Stomach (tissue), 8 donors: ENCODE measurements at regions not wholly inside any gene's neighbourhood (a gene's known extent, or its start where the extent isn't known, plus 50 kb on each side); places are given as distances from the start of the nearest gene placed in this dataset.

Experiments
- DNase-seq, 2 donors: peaks; one replicate each; pipeline versions ENCODE4 v3.0.0 to v3.0.0-alpha.2; 2013 to 2019
- H3K27ac ChIP-seq, 5 donors: fragments of 200-600 bp in 4 of 5; sonication (generic) in 4 of 5; one replicate each; pipeline ENCODE4 v1.5.1; 2013 to 2019; ENCODE audit warnings: mild to moderate bottlenecking in 1 of 5, moderate library complexity in 1 of 5
- H3K27me3 ChIP-seq, 3 donors: fragments of 200-600 bp; sonication (generic); one replicate each; pipeline ENCODE4 v1.5.1; 2017 to 2019; ENCODE audit warnings: mixed run types in 1 of 3
- H3K36me3 ChIP-seq, 4 donors: fragments of 200-600 bp; sonication (generic); 1 replicate in 3 of 4; 2 replicates in 1 of 4; pipeline ENCODE4 v1.5.1; 2016 to 2019
- H3K4me1 ChIP-seq, 4 donors: fragments of 200-600 bp; sonication (generic); one replicate each; pipeline ENCODE4 v1.5.1; 2016 to 2019
- H3K4me3 ChIP-seq, 4 donors: fragments of 200-600 bp; sonication (generic) in 3 of 4; one replicate each; pipeline ENCODE4 v1.5.1; 2016 to 2019; ENCODE audit warnings: mild to moderate bottlenecking in 1 of 4
- H3K9me3 ChIP-seq, 4 donors: fragments of 200-600 bp; sonication (generic); one replicate each; pipeline ENCODE4 v1.5.1; 2016 to 2019
- EP300 ChIP-seq: sonication (generic); formaldehyde crosslinking; IDR thresholded peaks from one replicate; pipeline ENCODE4 v1.6.1; 2017; ENCODE audit warnings: antibody characterized with exemption
- POLR2A ChIP-seq, 4 donors: fragments of 450-650 bp; IDR thresholded peaks; one replicate each; pipeline ENCODE4 v1.6.1; 2016; ENCODE audit warnings: antibody characterized with exemption in 4 of 4, control low read depth in 2 of 4, mild to moderate bottlenecking in 1 of 4, moderate library complexity in 1 of 4
- POLR2AphosphoS5 ChIP-seq, 3 donors: sonication (generic); formaldehyde crosslinking; IDR thresholded peaks; one replicate each; pipeline ENCODE4 v1.6.1; 2016; ENCODE audit warnings: antibody characterized with exemption in 3 of 3
- WGBS, 5 donors: extraction: QIAGEN DNeasy Blood & Tissue Kit in 3 of 5; methylation state at CpG; one replicate each; pipeline versions ENCODE4 v1.1.5 to v1.1.7; 2013 to 2018; 5-methylcytosine and 5-hydroxymethylcytosine counted together
- intact Hi-C: fragments of 100-400 bp; cut with DNase I; formaldehyde crosslinking; loops from one replicate; pipeline ENCODE4 v1.15.1; 2023; ENCODE audit warnings: low total_unique reads
- TF ChIP-seq, protein P1 (sequence below), 7 experiments: fragments of 450-650 bp in 4 of 7; fragments of 200-600 bp in 3 of 7; sonication (generic) in 3 of 7; IDR thresholded peaks; one replicate each; pipeline ENCODE4 v1.5.1; 2016 to 2019; ENCODE audit warnings: antibody characterized with exemption in 7 of 7, control low read depth in 2 of 7, mild to moderate bottlenecking in 1 of 7
- donor health status: healthy with polysubstance abuse.
- donor health status: Bipolar disorder and iron deficiency.
- donor health status: healthy.

DNA sequence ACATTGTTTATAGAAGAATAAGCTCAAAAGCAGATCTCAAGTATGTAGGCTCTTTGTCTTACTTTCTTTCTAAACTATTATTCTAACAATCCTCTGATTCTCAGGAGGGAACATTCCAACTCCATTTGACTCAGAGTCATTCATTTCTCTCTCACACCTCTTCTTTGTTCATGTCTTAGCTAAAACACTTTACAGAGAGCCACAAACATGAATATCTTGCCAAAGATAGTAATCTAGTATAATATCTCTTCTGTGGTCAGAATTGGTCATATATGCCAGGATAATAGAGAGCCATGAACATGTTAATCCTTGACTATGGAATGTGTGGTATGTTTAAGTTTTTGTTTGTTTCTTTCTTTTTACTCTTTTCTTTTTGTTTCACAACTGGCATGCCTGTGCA, 456.0 kb upstream of the PTCHD4 start:
- intact Hi-C loops, result no loop called here

DNA sequence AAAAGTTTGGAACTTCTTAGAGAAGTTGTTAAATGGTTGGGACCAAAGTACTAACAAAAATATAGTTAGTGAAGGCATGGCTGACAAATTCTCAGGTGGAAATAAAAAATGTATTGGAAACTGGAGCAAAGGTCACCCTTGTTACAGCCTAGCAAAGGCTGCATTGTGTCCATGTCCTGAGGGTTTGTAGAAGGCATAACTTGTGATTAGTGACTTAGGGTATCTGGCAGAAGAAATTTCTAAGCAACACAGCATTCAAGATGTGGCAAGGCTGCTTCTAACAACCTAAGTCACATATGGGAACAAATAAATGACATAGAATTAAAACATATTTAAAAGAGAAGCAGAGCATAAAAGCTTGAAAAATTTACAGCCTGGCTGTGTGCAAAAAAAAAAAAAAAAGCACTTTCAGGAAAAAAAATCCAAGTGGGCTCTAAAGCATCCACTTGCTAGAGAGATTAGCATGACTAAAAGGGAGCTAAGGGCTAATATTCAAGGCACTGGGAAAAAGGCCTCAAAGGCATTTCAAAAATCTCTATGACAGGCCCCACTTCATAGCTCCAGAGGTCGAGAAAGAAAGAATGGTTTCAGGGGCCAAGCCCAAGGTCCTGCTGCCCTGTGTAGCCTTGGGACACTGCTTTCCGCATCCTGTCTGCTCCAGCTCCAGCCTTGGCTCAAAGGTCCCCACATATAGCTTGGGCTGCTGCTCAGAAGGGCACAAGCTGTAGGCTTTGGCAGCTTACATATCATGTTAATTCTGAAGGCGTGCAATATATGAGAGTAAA, 453.2 kb upstream of the PTCHD4 start:
- intact Hi-C loops, result no loop called here

More for the DNA sequence above, 456.0 kb upstream of the PTCHD4 start:
- Histone ChIP-seq H3K4me1 (no peaks in the 10 kb centered on the region), H3K36me3 (no peaks in the 10 kb centered on the region), H3K4me3 (no peak overlapping the region), H3K9me3 (no peaks in the 10 kb centered on the region), H3K27me3 (no peaks in the 10 kb centered on the region), H3K27ac (no peak overlapping the region)
- TF ChIP-seq EP300, result no peak
- no peak for TF ChIP-seq POLR2A (IDR thresholded peaks at IDR 0.05)
- TF ChIP-seq POLR2AphosphoS5 (IDR thresholded peaks at IDR 0.05), result no peak
- TF ChIP-seq, protein P1, sequence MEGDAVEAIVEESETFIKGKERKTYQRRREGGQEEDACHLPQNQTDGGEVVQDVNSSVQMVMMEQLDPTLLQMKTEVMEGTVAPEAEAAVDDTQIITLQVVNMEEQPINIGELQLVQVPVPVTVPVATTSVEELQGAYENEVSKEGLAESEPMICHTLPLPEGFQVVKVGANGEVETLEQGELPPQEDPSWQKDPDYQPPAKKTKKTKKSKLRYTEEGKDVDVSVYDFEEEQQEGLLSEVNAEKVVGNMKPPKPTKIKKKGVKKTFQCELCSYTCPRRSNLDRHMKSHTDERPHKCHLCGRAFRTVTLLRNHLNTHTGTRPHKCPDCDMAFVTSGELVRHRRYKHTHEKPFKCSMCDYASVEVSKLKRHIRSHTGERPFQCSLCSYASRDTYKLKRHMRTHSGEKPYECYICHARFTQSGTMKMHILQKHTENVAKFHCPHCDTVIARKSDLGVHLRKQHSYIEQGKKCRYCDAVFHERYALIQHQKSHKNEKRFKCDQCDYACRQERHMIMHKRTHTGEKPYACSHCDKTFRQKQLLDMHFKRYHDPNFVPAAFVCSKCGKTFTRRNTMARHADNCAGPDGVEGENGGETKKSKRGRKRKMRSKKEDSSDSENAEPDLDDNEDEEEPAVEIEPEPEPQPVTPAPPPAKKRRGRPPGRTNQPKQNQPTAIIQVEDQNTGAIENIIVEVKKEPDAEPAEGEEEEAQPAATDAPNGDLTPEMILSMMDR (IDR thresholded peaks at IDR 0.05), result no peak
- DNase-seq, result no peak

DNA sequence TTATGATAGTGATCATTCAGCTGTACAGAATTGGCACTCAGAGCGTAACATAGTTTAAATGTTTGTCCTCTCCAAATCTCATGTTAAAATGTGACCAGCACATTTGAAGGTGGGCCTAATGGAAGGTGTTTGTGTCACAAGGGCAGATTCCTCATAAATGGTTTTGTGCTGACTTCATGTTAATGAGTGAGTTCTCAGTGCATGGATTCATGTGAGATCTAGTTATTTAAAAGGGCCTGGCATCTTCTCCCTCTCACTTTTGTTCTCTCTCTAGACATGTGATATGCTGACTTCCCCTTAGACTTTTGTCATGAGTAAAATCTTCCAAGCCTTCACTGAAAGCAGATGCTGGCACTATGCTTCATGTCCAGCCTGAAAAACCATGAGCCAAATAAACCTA, 452.4 kb upstream of the PTCHD4 start:
- no peak for DNase-seq
- Histone ChIP-seq H3K36me3 (no peaks in the 10 kb centered on the region), H3K4me3 (no peak overlapping the region), H3K4me1 (no peaks in the 10 kb centered on the region), H3K27me3 (no peaks in the 10 kb centered on the region), H3K9me3 (no peaks in the 10 kb centered on the region), H3K27ac (no peak overlapping the region)
- intact Hi-C loops, result no loop called here
- 85 to 93% (median 89%) methylated on average over 1 of the region's 1 CpG for WGBS, 5 donors
- TF ChIP-seq POLR2A (IDR thresholded peaks at IDR 0.05) (no peak), EP300 (no peak)

More for the DNA sequence above, 453.2 kb upstream of the PTCHD4 start:
- no peak for TF ChIP-seq POLR2A (IDR thresholded peaks at IDR 0.05)
- TF ChIP-seq, protein P1 (IDR thresholded peaks at IDR 0.05), result no peak
- TF ChIP-seq POLR2AphosphoS5 (IDR thresholded peaks at IDR 0.05), result no peak
- no peak for TF ChIP-seq EP300
- Histone ChIP-seq H3K27me3 (no peaks in the 10 kb centered on the region), H3K9me3 (no peaks in the 10 kb centered on the region), H3K27ac (no peak overlapping the region), H3K4me3 (no peak overlapping the region), H3K36me3 (no peaks in the 10 kb centered on the region), H3K4me1 (no peaks in the 10 kb centered on the region)
- no peak for DNase-seq
- 74 to 90% (median 79%) methylated on average over 3 of the region's 3 CpGs for WGBS, 5 donors

DNA sequence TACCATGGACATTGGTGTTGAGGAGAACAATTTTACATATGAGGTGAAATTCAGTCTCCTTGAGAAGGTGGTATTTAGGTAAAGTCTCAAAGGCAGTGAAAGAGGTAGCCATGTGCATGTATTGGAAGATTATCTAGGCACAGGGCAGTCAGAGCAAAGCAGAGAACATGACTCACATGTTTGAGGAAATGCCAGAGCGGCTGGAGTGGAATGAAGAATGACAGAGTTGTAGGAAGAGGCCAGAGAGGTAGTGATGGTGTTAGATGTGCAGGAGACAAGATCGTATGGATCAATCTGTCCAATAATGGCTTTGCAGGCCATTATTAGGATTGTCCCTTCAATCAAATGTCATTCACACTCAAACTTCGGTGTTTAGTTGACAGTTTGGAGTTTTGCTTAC, 449.4 kb upstream of the PTCHD4 start:
- H3K9me3 ChIP-seq, result no peaks in the 10 kb centered on the region
- no peaks in the 10 kb centered on the region for H3K4me1 ChIP-seq
- no peaks in the 10 kb centered on the region for H3K27me3 ChIP-seq
- 57 to 69% (median 65%) methylated on average over 3 of the region's 3 CpGs for WGBS, 5 donors
- no peak for DNase-seq
- no peak overlapping the region for H3K4me3 ChIP-seq
- intact Hi-C loops, result no loop called here
- no peak overlapping the region for H3K27ac ChIP-seq
- no peaks in the 10 kb centered on the region for H3K36me3 ChIP-seq
- no peak for TF ChIP-seq POLR2A (IDR thresholded peaks at IDR 0.05)
- no peak for TF ChIP-seq POLR2AphosphoS5 (IDR thresholded peaks at IDR 0.05)
- TF ChIP-seq, protein P1 (IDR thresholded peaks at IDR 0.05), result no peak
- TF ChIP-seq EP300, result no peak

DNA sequence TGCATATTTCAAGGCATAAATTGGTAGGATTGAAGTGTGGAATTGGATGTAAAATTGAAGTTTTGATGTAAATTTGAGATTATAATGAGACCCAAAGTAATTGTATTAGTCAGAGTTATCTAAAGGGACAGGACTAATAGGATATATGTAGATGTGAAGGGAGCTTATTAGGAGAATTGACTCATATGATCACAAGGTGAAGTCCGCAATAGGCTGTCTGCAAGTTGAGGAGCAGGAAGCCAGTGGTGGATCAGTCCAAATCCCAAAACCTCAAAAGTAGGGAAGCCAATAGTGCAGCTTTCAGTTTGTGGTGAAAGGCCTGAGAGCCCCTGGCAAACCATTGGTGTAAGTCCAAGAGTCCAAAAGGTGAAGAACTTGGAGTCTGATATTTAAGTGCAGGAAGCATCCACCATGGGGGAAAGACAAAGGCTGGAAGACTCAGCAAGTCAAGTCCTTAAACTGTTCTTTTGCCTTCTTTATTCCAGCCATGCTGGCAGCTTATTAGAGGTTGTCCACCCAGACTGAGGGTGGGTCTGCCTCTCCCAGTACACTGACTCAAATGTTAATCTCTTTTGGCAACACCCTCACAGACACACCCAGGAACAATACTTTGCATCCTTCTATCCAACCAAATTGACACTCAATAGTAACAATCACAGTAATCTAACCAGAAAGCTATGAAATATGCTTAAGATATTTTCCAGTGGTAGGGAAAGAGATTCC, 442.6 kb upstream of the PTCHD4 start:
- H3K4me1 ChIP-seq, result no peaks in the 10 kb centered on the region
- intact Hi-C loops, result no loop called here
- no peaks in the 10 kb centered on the region for H3K36me3 ChIP-seq
- no peaks in the 10 kb centered on the region for H3K27me3 ChIP-seq
- 94 to 100% (median 100%) methylated on average over 1 of the region's 1 CpG for WGBS, 5 donors
- no peaks in the 10 kb centered on the region for H3K9me3 ChIP-seq
- DNase-seq, result no peak
- H3K27ac ChIP-seq, result no peak overlapping the region
- H3K4me3 ChIP-seq, result no peak overlapping the region
- no peak for TF ChIP-seq POLR2AphosphoS5 (IDR thresholded peaks at IDR 0.05)
- no peak for TF ChIP-seq EP300
- TF ChIP-seq POLR2A (IDR thresholded peaks at IDR 0.05), result no peak
